ENCODE measurements at regions not wholly inside any gene's neighbourhood (a gene's known extent, or its start where the extent isn't known, plus 50 kb on each side); places are given as distances from the start of the nearest gene placed in this dataset.

- TF ChIP-seq ZC3H10 (CRISPR knock-in tag; IDR thresholded peaks at IDR 0.05) (no peak), ZFP3 (CRISPR knock-in tag; IDR thresholded peaks at IDR 0.05) (no peak), ZFP30 (CRISPR knock-in tag; IDR thresholded peaks at IDR 0.05) (no peak), CREB5 (CRISPR knock-in tag; IDR thresholded peaks at IDR 0.05; ENCODE audit: low read depth) (no peak), SNAI2 (CRISPR knock-in tag; IDR thresholded peaks at IDR 0.05) (no peak), ZNF70 (CRISPR knock-in tag; IDR thresholded peaks at IDR 0.05) (no peak), ARNTL (CRISPR knock-in tag; IDR thresholded peaks at IDR 0.05; ENCODE audit: borderline replicate concordance, low read depth) (no peak)
These were observed 110.7 kb upstream of the P2RY1 start for GRCh38 chr3:152724270-152724669.

Measured in SK-N-SH treated with all-trans-retinoic acid at 6 μM for 48 hours (cell line).